Naive B cell (primary cell): ENCODE measurements at regions not wholly inside any gene's neighbourhood (a gene's known extent, or its start where the extent isn't known, plus 50 kb on each side); places are given as distances from the start of the nearest gene placed in this dataset.

Experiments
- ATAC-seq, 2 donors: fragments of 150-1000 bp; cut with Tn5 transposase; 2 replicates each; pipeline ENCODE4 v1.10.0; 2021; ENCODE audit warnings: low read depth in 2 of 2, mild to moderate bottlenecking in 2 of 2, moderate library complexity in 2 of 2
- DNase-seq: peaks from one replicate; pipeline ENCODE4 v3.0.0; 2022
- H3K27ac Mint-ChIP-seq, 6 donors: one replicate each; pipeline ENCODE4 v1.8.0; 2020 to 2022; ENCODE audit warnings: mild to moderate bottlenecking in 6 of 6, mixed read lengths in 6 of 6, moderate library complexity in 5 of 6, inconsistent platforms in 2 of 6
- H3K27me3 Mint-ChIP-seq, 3 donors: one replicate each; pipeline ENCODE4 v1.8.0; 2021 to 2022; ENCODE audit warnings: mixed read lengths in 3 of 3, mild to moderate bottlenecking in 1 of 3
- H3K36me3 Mint-ChIP-seq, 2 donors: one replicate each; pipeline ENCODE4 v1.8.0; 2020 to 2022; ENCODE audit warnings: mixed read lengths in 2 of 2, inconsistent platforms in 1 of 2, mild to moderate bottlenecking in 1 of 2
- H3K4me1 Mint-ChIP-seq, 3 donors: one replicate each; pipeline ENCODE4 v1.8.0; 2020 to 2022; ENCODE audit warnings: mixed read lengths in 3 of 3, inconsistent platforms in 1 of 3, mild to moderate bottlenecking in 1 of 3, moderate library complexity in 1 of 3
- H3K4me3 Mint-ChIP-seq, 8 donors: one replicate each; pipeline ENCODE4 v1.8.0; 2020 to 2022; ENCODE audit warnings: mild to moderate bottlenecking in 8 of 8, mixed read lengths in 8 of 8, moderate library complexity in 8 of 8, inconsistent platforms in 2 of 8
- H3K9me3 Mint-ChIP-seq, 7 donors: one replicate each; pipeline ENCODE4 v1.8.0; 2020 to 2022; ENCODE audit warnings: mixed read lengths in 7 of 7, mild to moderate bottlenecking in 5 of 7, inconsistent platforms in 2 of 7, moderate library complexity in 1 of 7

- Mint-ChIP-seq H3K4me1 (no peaks in the 10 kb centered on the region), H3K9me3 (peaks cover 12 to 37% (median 22%) of the 10 kb centered on the region in 7 donors), H3K27ac (no peak overlapping the region), H3K36me3 (peaks cover 12 to 18% of the 10 kb centered on the region in 2 donors), H3K4me3 (no peak overlapping the region), H3K27me3 (peaks cover 24 to 36% (median 28%) of the 10 kb centered on the region in 3 donors)
- DNase-seq (no peak), ATAC-seq (no peak)
These were observed 289.5 kb upstream of the IL12B start for GRCh38 chr5:159619826-159620225.

GRCh38 chr5:159620853-159621540, 290.7 kb upstream of the IL12B start:
- Mint-ChIP-seq H3K4me1 (no peaks in the 10 kb centered on the region), H3K9me3 (peaks cover 12 to 38% (median 23%) of the 10 kb centered on the region in 7 donors), H3K4me3 (no peak overlapping the region), H3K27ac (no peak overlapping the region), H3K27me3 (peaks cover 23 to 40% (median 31%) of the 10 kb centered on the region in 3 donors), H3K36me3 (peaks cover 12 to 18% of the 10 kb centered on the region in 2 donors)
- ATAC-seq, result no peak
- no peak for DNase-seq

GRCh38 chr5:159628703-159629102, 287.6 kb upstream of the ADRA1B start:
- H3K9me3 Mint-ChIP-seq, result peaks cover 0 to 12% (median 5%) of the 10 kb centered on the region in 7 donors
- no peak overlapping the region for H3K4me3 Mint-ChIP-seq
- no peak for DNase-seq
- peaks cover 20 to 30% (median 22%) of the 10 kb centered on the region in 3 donors for H3K27me3 Mint-ChIP-seq
- no peak overlapping the region for H3K27ac Mint-ChIP-seq
- ATAC-seq, result no peak
- H3K4me1 Mint-ChIP-seq, result no peaks in the 10 kb centered on the region
- no peaks in the 10 kb centered on the region for H3K36me3 Mint-ChIP-seq

- H3K36me3 Mint-ChIP-seq, result no peaks in the 10 kb centered on the region
- peaks cover 21 to 33% (median 25%) of the 10 kb centered on the region in 3 donors for H3K27me3 Mint-ChIP-seq
- no peak overlapping the region for H3K4me3 Mint-ChIP-seq
- H3K4me1 Mint-ChIP-seq, result no peaks in the 10 kb centered on the region
- no peak overlapping the region for H3K27ac Mint-ChIP-seq
- H3K9me3 Mint-ChIP-seq, result peaks cover 0 to 11% (median 3%) of the 10 kb centered on the region in 7 donors
- ATAC-seq, result no peak
- no peak for DNase-seq
These were observed 287.1 kb upstream of the ADRA1B start for GRCh38 chr5:159629158-159629557.

DNA sequence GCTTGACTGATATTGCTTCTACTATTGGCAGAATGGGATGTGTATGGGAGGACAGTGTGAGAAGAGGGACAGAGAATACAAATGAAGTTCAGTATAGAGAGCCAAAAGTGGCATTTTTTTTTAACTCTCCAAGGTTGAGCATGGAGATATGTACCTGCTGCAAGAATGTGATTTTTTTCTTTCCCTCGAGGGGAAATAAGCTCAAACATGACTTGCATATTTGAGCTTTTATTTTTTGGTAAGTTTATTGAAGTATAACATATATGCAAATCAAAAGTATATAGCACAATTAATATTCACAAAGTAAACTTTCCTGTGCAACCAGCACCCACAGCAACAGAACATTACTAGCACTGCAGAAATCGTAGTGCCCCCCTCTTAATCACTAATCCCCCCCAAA, 285.7 kb upstream of the ADRA1B start:
- Mint-ChIP-seq H3K9me3 (peaks cover 0 to 7% (median 3%) of the 10 kb centered on the region in 7 donors), H3K4me3 (no peak overlapping the region), H3K27ac (no peak overlapping the region), H3K4me1 (no peaks in the 10 kb centered on the region), H3K27me3 (peaks cover 21 to 30% (median 22%) of the 10 kb centered on the region in 3 donors), H3K36me3 (no peaks in the 10 kb centered on the region)
- no peak for DNase-seq
- no peak for ATAC-seq

GRCh38 chr5:159631001-159631400, 285.3 kb upstream of the ADRA1B start:
- Mint-ChIP-seq H3K27ac (no peak overlapping the region), H3K9me3 (peaks cover 0 to 10% (median 3%) of the 10 kb centered on the region in 7 donors), H3K27me3 (peaks cover 21 to 34% (median 22%) of the 10 kb centered on the region in 3 donors), H3K4me3 (no peak overlapping the region), H3K4me1 (no peaks in the 10 kb centered on the region), H3K36me3 (no peaks in the 10 kb centered on the region)
- no peak for ATAC-seq
- no peak for DNase-seq

GRCh38 chr5:159632866-159633265, 283.4 kb upstream of the ADRA1B start:
- H3K36me3 Mint-ChIP-seq, result no peaks in the 10 kb centered on the region
- DNase-seq (no peak), ATAC-seq (no peak)
- peaks cover 21 to 42% (median 22%) of the 10 kb centered on the region in 3 donors for H3K27me3 Mint-ChIP-seq
- no peak overlapping the region for H3K4me3 Mint-ChIP-seq
- no peaks in the 10 kb centered on the region for H3K4me1 Mint-ChIP-seq
- H3K9me3 Mint-ChIP-seq, result peaks cover 0 to 21% (median 4%) of the 10 kb centered on the region in 7 donors
- no peak overlapping the region for H3K27ac Mint-ChIP-seq

DNA sequence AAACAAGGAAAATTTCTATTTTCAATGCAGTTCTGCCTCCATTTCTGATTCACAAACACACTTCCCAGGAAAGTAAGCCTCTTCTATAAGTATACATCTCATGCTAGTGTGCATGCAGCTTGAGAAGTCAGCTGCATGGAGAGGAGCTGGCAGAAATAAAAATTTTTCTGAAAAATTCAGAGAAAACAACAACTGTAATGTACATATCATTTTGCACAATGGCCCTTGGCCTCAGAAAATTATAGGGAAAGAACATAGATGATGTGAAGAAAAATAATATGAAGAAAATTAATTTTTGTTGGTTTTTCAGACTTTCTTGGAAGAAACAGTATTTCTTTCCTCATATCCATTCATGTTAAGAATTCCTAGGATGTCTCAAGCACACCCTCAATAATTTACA, 277.8 kb upstream of the ADRA1B start:
- no peak overlapping the region for H3K4me3 Mint-ChIP-seq
- peaks cover 0 to 21% (median 4%) of the 10 kb centered on the region in 7 donors for H3K9me3 Mint-ChIP-seq
- no peaks in the 10 kb centered on the region for H3K4me1 Mint-ChIP-seq
- H3K27ac Mint-ChIP-seq, result no peak overlapping the region
- ATAC-seq (no peak), DNase-seq (no peak)
- peaks cover 8 to 23% (median 11%) of the 10 kb centered on the region in 3 donors for H3K27me3 Mint-ChIP-seq
- no peaks in the 10 kb centered on the region for H3K36me3 Mint-ChIP-seq

DNA sequence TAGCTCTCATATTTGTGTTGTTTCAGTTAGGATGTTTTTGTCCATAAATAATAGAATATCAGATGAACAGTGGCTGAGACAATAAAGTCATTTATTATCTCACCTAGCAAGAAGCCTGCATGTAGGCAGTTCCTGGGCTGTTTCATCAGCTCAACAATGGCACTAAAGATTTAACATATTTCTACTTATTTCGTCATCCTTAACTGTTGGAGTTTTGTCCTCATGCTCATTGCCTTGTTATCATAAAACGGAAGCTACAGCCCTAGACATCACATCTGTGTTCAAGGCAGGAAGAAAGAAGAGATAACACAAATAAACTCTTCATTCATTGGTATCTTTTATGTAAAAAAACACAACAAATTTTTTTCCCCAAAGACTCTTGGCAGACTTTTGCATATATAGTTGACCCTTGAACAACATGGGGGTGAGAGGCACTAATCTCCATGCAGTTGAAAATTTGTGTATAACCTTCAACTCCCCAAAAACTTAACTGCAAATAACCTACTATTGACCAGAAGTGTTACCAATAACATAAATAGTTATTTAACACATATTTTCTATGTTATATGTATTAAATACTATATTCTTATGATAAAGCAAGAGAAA, 277.2 kb upstream of the ADRA1B start:
- DNase-seq (no peak), ATAC-seq (no peak)
- Mint-ChIP-seq H3K27ac (no peak overlapping the region), H3K27me3 (peaks cover 5 to 18% (median 6%) of the 10 kb centered on the region in 3 donors), H3K9me3 (peaks cover 0 to 21% (median 4%) of the 10 kb centered on the region in 7 donors), H3K4me3 (no peak overlapping the region), H3K36me3 (no peaks in the 10 kb centered on the region), H3K4me1 (no peaks in the 10 kb centered on the region)

- peaks cover 5 to 18% (median 6%) of the 10 kb centered on the region in 3 donors for H3K27me3 Mint-ChIP-seq
- ATAC-seq (no peak), DNase-seq (no peak)
- H3K4me1 Mint-ChIP-seq, result no peaks in the 10 kb centered on the region
- H3K27ac Mint-ChIP-seq, result no peak overlapping the region
- peaks cover 0 to 21% (median 4%) of the 10 kb centered on the region in 7 donors for H3K9me3 Mint-ChIP-seq
- no peak overlapping the region for H3K4me3 Mint-ChIP-seq
- no peaks in the 10 kb centered on the region for H3K36me3 Mint-ChIP-seq
These were observed 276.7 kb upstream of the ADRA1B start for GRCh38 chr5:159639590-159639989.

GRCh38 chr5:159640446-159640845, 275.8 kb upstream of the ADRA1B start:
- Mint-ChIP-seq H3K4me3 (no peak overlapping the region), H3K27ac (peak overlapping the region in 1 of 6 donors; percentile 40), H3K9me3 (peaks cover 0 to 17% (median 4%) of the 10 kb centered on the region in 7 donors), H3K27me3 (peaks cover under 1 to 12% (median 5%) of the 10 kb centered on the region in 3 donors), H3K4me1 (no peaks in the 10 kb centered on the region), H3K36me3 (no peaks in the 10 kb centered on the region)
- DNase-seq, result no peak
- ATAC-seq, result no peak

- Mint-ChIP-seq H3K27me3 (peaks cover 3 to 10% (median 10%) of the 10 kb centered on the region in 3 donors), H3K27ac (no peak overlapping the region), H3K4me3 (no peak overlapping the region), H3K9me3 (peaks cover 0 to 13% (median 4%) of the 10 kb centered on the region in 7 donors), H3K36me3 (no peaks in the 10 kb centered on the region), H3K4me1 (no peaks in the 10 kb centered on the region)
- ATAC-seq, result no peak
- no peak for DNase-seq
These were observed 275.4 kb upstream of the ADRA1B start for GRCh38 chr5:159640921-159641320.

DNA sequence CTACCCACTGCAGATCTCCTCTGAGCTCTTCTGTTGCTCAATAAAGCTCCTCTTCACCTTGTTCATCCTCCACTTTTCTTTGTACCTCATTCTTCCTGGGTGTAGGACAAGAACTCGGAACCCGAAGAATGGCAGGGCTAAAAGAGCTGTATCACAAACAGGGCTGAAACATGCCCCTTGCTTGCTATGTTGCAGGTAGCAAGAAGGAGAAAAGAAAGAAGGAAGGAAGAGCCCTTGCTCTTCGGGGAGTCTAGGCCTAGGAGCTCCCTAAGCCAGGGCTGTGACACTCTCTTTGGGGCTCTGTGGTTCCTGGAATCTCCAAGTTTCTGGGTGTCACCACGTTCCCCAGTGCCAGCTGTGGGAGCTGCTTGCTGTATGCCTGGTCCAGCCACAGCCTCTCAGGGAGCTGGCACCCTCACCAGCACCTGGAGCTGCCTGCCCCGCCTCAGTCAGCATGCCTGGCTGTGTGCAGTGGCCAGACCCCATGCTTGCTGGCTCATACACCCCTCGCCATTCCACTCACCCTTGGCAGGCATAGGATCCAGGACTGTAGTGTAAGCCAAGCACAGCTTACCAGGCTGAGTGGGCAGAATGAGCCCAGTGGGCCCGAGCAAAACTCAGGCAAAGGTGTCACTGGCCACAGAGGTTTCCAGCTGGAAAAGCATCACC, 274.8 kb upstream of the ADRA1B start:
- ATAC-seq, result no peak
- Mint-ChIP-seq H3K4me1 (no peaks in the 10 kb centered on the region), H3K36me3 (no peaks in the 10 kb centered on the region), H3K27ac (no peak overlapping the region), H3K27me3 (peaks cover 8 to 13% (median 13%) of the 10 kb centered on the region in 3 donors), H3K4me3 (no peak overlapping the region), H3K9me3 (peaks cover 0 to 11% (median 4%) of the 10 kb centered on the region in 7 donors)
- no peak for DNase-seq
